H1 (cell line): ENCODE measurements at regions not wholly inside any gene's neighbourhood (a gene's known extent, or its start where the extent isn't known, plus 50 kb on each side); places are given as distances from the start of the nearest gene placed in this dataset.

ENCODE experiments used
- CTCF ChIA-PET: fragments of 300-600 bp; sonication (Branson Sonifier 250); formaldehyde crosslinking; loops from one replicate; lab custom pipeline; 2021; ENCODE audit not compliant: partially characterized antibody; lab: Charles Lee
- POLR2A ChIA-PET: fragments of 300-600 bp; sonication (Branson Sonifier 250); formaldehyde crosslinking; loops from one replicate; lab custom pipeline; 2021; ENCODE audit warnings: inconsistent platforms; ENCODE audit not compliant: partially characterized antibody; lab: Charles Lee
- DNase-seq, 2 experiments: peaks; one replicate each; pipeline versions ENCODE4 v3.0.0 to v3.0.0-alpha.2; 2010 to 2022; ENCODE audit warnings: low spot score in 2 of 2, low read depth in 1 of 2, mixed read lengths in 1 of 2
- FAIRE-seq: peaks from 2 replicates; lab custom pipeline; 2011; peaks lifted over from hg19 to GRCh38; lab: Jason Lieb, UNC
- H2AFZ ChIP-seq: 2 replicates; pipeline ENCODE4 v1.8.1; 2012; ENCODE audit warnings: low read length, inconsistent platforms
- H2AK5ac ChIP-seq: 2 replicates; pipeline ENCODE4 v1.6.1; 2013; ENCODE audit warnings: low read depth, low read length
- H2BK120ac ChIP-seq: replicated peaks from 2 replicates; pipeline ENCODE3; 2013; ENCODE audit warnings: low read depth, low read length, inconsistent platforms
- H2BK12ac ChIP-seq: 2 replicates; pipeline ENCODE4 v1.6.1; 2013; ENCODE audit warnings: low read depth, low read length
- H2BK15ac ChIP-seq: 2 replicates; pipeline ENCODE4 v1.6.1; 2013; ENCODE audit warnings: low read length
- H2BK20ac ChIP-seq: 2 replicates; pipeline ENCODE4 v1.6.1; 2013; ENCODE audit warnings: low read length
- H2BK5ac ChIP-seq: 2 replicates; pipeline ENCODE4 v1.6.1; 2013; ENCODE audit warnings: low read depth, low read length
- H3K14ac ChIP-seq: 2 replicates; pipeline ENCODE4 v1.6.1; 2013; ENCODE audit warnings: inconsistent platforms; ENCODE audit not compliant: insufficient read length
- H3K18ac ChIP-seq: 2 replicates; pipeline ENCODE4 v1.6.1; 2013; ENCODE audit warnings: low read length; ENCODE audit errors: extremely low read depth
- H3K23ac ChIP-seq: 2 replicates; pipeline ENCODE4 v1.6.1; 2013; ENCODE audit warnings: inconsistent platforms; ENCODE audit not compliant: insufficient read length
- H3K23me2 ChIP-seq: 2 replicates; pipeline ENCODE4 v1.6.1; 2013; ENCODE audit warnings: low read depth, low read length
- H3K27ac ChIP-seq: 2 replicates; pipeline ENCODE4 v1.6.1; 2011; ENCODE audit warnings: low read depth, low read length, inconsistent platforms
- H3K27me3 ChIP-seq, 4 experiments: replicated peaks in 1 of 4; 1 replicate in 1 of 4; 2 replicates in 3 of 4; pipeline versions ENCODE4 v1.6.1 to v1.8.1; 2011 to 2013; ENCODE audit warnings: low read length in 3 of 4, mild to moderate bottlenecking in 3 of 4, inconsistent platforms in 2 of 4, mixed read lengths in 2 of 4, moderate library complexity in 1 of 4; ENCODE audit not compliant: control insufficient read depth in 3 of 4, insufficient read depth in 3 of 4; ENCODE audit errors: extremely low read depth in 1 of 4
- H3K36me3 ChIP-seq, 4 experiments: 2 replicates each; pipeline versions ENCODE4 v1.6.1 to v1.8.1; 2011 to 2013; ENCODE audit warnings: mild to moderate bottlenecking in 4 of 4, low read length in 3 of 4, moderate library complexity in 2 of 4, control low read depth in 1 of 4, inconsistent platforms in 1 of 4; ENCODE audit not compliant: insufficient read depth in 4 of 4, control insufficient read depth in 2 of 4
- H3K4ac ChIP-seq: replicated peaks from 2 replicates; pipeline ENCODE3; 2013; ENCODE audit warnings: low read length, low read depth, mixed read lengths, inconsistent platforms; ENCODE audit not compliant: insufficient read length
- H3K4me1 ChIP-seq, 4 experiments: replicated peaks in 1 of 4; 1 replicate in 1 of 4; 2 replicates in 3 of 4; pipeline versions ENCODE4 v1.6.1 to v1.8.1; 2011 to 2013; ENCODE audit warnings: low read length in 3 of 4, inconsistent platforms in 2 of 4, mixed read lengths in 1 of 4; ENCODE audit not compliant: insufficient read depth in 4 of 4, control insufficient read depth in 3 of 4
- H3K4me2 ChIP-seq, 2 experiments: 2 replicates each; pipeline versions ENCODE4 v1.6.1 to v1.8.1; 2011 to 2013; ENCODE audit warnings: low read depth in 2 of 2, low read length in 2 of 2, control low read depth in 1 of 2, inconsistent platforms in 1 of 2, mild to moderate bottlenecking in 1 of 2; ENCODE audit not compliant: insufficient read depth in 1 of 2
- H3K4me3 ChIP-seq, 4 experiments: fragments of 200-600, 300-600 bp in 1 of 4; sonication (generic), shearing (Covaris generic), sonication (Bioruptor Twin) in 1 of 4; 2 replicates each; pipeline versions ENCODE4 v1.5.1 to v1.8.1; 2011 to 2016; ENCODE audit warnings: low read length in 4 of 4, low read depth in 3 of 4, control low read depth in 2 of 4, inconsistent platforms in 2 of 4, mild to moderate bottlenecking in 2 of 4, mixed read lengths in 1 of 4, moderate library complexity in 1 of 4; ENCODE audit not compliant: insufficient read depth in 2 of 4; ENCODE audit errors: extremely low read depth in 1 of 4
- H3K56ac ChIP-seq: replicated peaks from 2 replicates; pipeline ENCODE3; 2013; ENCODE audit warnings: low read depth, mild to moderate bottlenecking, mixed read lengths, low read length, inconsistent platforms; ENCODE audit not compliant: insufficient read length
- H3K79me1 ChIP-seq: 2 replicates; pipeline ENCODE4 v1.6.1; 2013; ENCODE audit warnings: low read depth, low read length, control low read depth
- H3K79me2 ChIP-seq, 2 experiments: 2 replicates each; pipeline versions ENCODE4 v1.6.1 to v1.8.1; 2012 to 2013; ENCODE audit warnings: low read length in 2 of 2, mild to moderate bottlenecking in 2 of 2, inconsistent platforms in 1 of 2; ENCODE audit not compliant: insufficient read depth in 2 of 2, control insufficient read depth in 1 of 2
- H3K9ac ChIP-seq, 4 experiments: replicated peaks in 1 of 4; 1 replicate in 1 of 4; 2 replicates in 3 of 4; pipeline versions ENCODE4 v1.6.1 to v1.8.1; 2011 to 2013; ENCODE audit warnings: low read depth in 3 of 4, low read length in 3 of 4, control low read depth in 2 of 4, mild to moderate bottlenecking in 2 of 4, moderate library complexity in 2 of 4, inconsistent platforms in 1 of 4; ENCODE audit errors: extremely low read depth in 1 of 4
- H3K9me3 ChIP-seq, 2 experiments: 2 replicates each; pipeline versions ENCODE4 v1.6.1 to v1.8.1; 2012 to 2013; ENCODE audit warnings: mild to moderate bottlenecking in 2 of 2, moderate library complexity in 2 of 2, control low read depth in 1 of 2, inconsistent platforms in 1 of 2, low read depth in 1 of 2, low read length in 1 of 2, mixed read lengths in 1 of 2; ENCODE audit not compliant: insufficient read depth in 2 of 2
- H4K20me1 ChIP-seq, 2 experiments: replicated peaks in 1 of 2; 2 replicates each; pipeline versions ENCODE3 to v1.8.1; 2011 to 2013; ENCODE audit warnings: inconsistent platforms in 2 of 2, low read length in 2 of 2, mild to moderate bottlenecking in 1 of 2; ENCODE audit not compliant: insufficient read depth in 2 of 2, control insufficient read depth in 1 of 2
- H4K5ac ChIP-seq: 2 replicates; pipeline ENCODE4 v1.6.1; 2013; ENCODE audit warnings: low read length, low read depth, mixed read lengths, inconsistent platforms; ENCODE audit not compliant: insufficient read length
- H4K8ac ChIP-seq: 2 replicates; pipeline ENCODE4 v1.8.0; 2013; ENCODE audit warnings: mild to moderate bottlenecking, moderate library complexity, low read length, inconsistent platforms; ENCODE audit not compliant: insufficient read depth; ENCODE audit errors: extremely low read depth
- H4K91ac ChIP-seq: replicated peaks from 2 replicates; pipeline ENCODE3; 2013; ENCODE audit warnings: low read length, mixed read lengths, inconsistent platforms; ENCODE audit not compliant: insufficient read length
- WGBS, 2 experiments: shearing (Covaris generic) in 1 of 2; methylation state at CpG; one replicate each; pipeline versions ENCODE4 v1.1.6 to v1.1.7; 2013 to 2015; ENCODE audit warnings: low lambda C conversion rate in 2 of 2, mixed read lengths in 2 of 2, inconsistent platforms in 1 of 2, low coverage in 1 of 2, missing lambda C conversion rate in 1 of 2; ENCODE audit not compliant: insufficient replicate concordance in 2 of 2, insufficient coverage in 1 of 2, insufficient read length in 1 of 2; ENCODE audit errors: extremely low coverage in 1 of 2, missing lambda C conversion rate in 1 of 2; 5-methylcytosine and 5-hydroxymethylcytosine counted together
- TF ChIP-seq, protein P1 (sequence below): fragments of 300-600 bp; sonication (generic); IDR thresholded peaks from 2 replicates; pipeline ENCODE4 v1.7.1; 2012; ENCODE audit warnings: low read length, moderate library complexity, mild to moderate bottlenecking, inconsistent platforms; ENCODE audit not compliant: insufficient replicate concordance

DNA sequence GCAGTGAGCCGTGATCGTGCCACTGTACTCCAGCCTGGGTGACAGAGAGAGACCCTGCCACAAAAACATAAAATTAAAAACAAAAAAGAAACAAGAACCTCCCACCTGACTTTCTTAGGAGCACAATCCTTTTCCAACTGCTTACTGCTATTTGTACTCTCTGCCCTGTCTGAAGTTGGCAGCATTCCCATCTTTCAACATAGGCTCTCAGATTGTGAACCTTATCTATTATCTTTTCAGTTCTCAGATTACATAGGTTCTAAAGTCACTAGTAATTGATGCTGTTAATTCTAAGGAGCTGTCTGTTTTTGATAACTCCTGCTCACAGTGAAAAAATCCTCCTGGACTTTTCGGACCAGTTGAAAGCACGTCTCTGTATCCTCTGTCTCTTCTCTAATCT, 812.2 kb upstream of the CT83 start:
- Histone ChIP-seq H3K79me2 (no peaks in the 10 kb centered on the region), H2BK12ac (no peak overlapping the region), H2AFZ (no peak overlapping the region), H3K23ac (no peak overlapping the region), H2BK15ac (no peak overlapping the region), H3K9ac (no peak overlapping the region), H3K4me3 (no peak overlapping the region), H4K20me1 (no peaks in the 10 kb centered on the region), H4K91ac (no peak overlapping the region), H2BK120ac (no peak overlapping the region), H3K79me1 (no peaks in the 10 kb centered on the region), H3K36me3 (no peaks in the 10 kb centered on the region), H2BK20ac (no peak overlapping the region), H3K14ac (no peak overlapping the region), H2AK5ac (no peak overlapping the region), H3K4me1 (no peaks in the 10 kb centered on the region), H3K27ac (no peak overlapping the region), H4K8ac (no peak overlapping the region), H3K9me3 (no peaks in the 10 kb centered on the region), H3K4ac (no peak overlapping the region), H2BK5ac (no peak overlapping the region), H3K27me3 (no peaks in the 10 kb centered on the region), H3K23me2 (no peaks in the 10 kb centered on the region), H4K5ac (no peak overlapping the region), H3K4me2 (no peak overlapping the region), H3K18ac (no peak overlapping the region), H3K56ac (no peak overlapping the region)
- CTCF ChIA-PET = no interaction called here
- FAIRE-seq (no peak), DNase-seq (no peak)
- WGBS, 2 experiments = 86% methylated on average over 3 of the region's 4 CpGs; no CpG with 5 or more reads in 1 of the 2 experiments
- POLR2A ChIA-PET = no interaction called here
- TF ChIP-seq, protein P1, sequence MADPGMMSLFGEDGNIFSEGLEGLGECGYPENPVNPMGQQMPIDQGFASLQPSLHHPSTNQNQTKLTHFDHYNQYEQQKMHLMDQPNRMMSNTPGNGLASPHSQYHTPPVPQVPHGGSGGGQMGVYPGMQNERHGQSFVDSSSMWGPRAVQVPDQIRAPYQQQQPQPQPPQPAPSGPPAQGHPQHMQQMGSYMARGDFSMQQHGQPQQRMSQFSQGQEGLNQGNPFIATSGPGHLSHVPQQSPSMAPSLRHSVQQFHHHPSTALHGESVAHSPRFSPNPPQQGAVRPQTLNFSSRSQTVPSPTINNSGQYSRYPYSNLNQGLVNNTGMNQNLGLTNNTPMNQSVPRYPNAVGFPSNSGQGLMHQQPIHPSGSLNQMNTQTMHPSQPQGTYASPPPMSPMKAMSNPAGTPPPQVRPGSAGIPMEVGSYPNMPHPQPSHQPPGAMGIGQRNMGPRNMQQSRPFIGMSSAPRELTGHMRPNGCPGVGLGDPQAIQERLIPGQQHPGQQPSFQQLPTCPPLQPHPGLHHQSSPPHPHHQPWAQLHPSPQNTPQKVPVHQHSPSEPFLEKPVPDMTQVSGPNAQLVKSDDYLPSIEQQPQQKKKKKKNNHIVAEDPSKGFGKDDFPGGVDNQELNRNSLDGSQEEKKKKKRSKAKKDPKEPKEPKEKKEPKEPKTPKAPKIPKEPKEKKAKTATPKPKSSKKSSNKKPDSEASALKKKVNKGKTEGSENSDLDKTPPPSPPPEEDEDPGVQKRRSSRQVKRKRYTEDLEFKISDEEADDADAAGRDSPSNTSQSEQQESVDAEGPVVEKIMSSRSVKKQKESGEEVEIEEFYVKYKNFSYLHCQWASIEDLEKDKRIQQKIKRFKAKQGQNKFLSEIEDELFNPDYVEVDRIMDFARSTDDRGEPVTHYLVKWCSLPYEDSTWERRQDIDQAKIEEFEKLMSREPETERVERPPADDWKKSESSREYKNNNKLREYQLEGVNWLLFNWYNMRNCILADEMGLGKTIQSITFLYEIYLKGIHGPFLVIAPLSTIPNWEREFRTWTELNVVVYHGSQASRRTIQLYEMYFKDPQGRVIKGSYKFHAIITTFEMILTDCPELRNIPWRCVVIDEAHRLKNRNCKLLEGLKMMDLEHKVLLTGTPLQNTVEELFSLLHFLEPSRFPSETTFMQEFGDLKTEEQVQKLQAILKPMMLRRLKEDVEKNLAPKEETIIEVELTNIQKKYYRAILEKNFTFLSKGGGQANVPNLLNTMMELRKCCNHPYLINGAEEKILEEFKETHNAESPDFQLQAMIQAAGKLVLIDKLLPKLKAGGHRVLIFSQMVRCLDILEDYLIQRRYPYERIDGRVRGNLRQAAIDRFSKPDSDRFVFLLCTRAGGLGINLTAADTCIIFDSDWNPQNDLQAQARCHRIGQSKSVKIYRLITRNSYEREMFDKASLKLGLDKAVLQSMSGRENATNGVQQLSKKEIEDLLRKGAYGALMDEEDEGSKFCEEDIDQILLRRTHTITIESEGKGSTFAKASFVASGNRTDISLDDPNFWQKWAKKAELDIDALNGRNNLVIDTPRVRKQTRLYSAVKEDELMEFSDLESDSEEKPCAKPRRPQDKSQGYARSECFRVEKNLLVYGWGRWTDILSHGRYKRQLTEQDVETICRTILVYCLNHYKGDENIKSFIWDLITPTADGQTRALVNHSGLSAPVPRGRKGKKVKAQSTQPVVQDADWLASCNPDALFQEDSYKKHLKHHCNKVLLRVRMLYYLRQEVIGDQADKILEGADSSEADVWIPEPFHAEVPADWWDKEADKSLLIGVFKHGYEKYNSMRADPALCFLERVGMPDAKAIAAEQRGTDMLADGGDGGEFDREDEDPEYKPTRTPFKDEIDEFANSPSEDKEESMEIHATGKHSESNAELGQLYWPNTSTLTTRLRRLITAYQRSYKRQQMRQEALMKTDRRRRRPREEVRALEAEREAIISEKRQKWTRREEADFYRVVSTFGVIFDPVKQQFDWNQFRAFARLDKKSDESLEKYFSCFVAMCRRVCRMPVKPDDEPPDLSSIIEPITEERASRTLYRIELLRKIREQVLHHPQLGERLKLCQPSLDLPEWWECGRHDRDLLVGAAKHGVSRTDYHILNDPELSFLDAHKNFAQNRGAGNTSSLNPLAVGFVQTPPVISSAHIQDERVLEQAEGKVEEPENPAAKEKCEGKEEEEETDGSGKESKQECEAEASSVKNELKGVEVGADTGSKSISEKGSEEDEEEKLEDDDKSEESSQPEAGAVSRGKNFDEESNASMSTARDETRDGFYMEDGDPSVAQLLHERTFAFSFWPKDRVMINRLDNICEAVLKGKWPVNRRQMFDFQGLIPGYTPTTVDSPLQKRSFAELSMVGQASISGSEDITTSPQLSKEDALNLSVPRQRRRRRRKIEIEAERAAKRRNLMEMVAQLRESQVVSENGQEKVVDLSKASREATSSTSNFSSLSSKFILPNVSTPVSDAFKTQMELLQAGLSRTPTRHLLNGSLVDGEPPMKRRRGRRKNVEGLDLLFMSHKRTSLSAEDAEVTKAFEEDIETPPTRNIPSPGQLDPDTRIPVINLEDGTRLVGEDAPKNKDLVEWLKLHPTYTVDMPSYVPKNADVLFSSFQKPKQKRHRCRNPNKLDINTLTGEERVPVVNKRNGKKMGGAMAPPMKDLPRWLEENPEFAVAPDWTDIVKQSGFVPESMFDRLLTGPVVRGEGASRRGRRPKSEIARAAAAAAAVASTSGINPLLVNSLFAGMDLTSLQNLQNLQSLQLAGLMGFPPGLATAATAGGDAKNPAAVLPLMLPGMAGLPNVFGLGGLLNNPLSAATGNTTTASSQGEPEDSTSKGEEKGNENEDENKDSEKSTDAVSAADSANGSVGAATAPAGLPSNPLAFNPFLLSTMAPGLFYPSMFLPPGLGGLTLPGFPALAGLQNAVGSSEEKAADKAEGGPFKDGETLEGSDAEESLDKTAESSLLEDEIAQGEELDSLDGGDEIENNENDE = no peak
